ENCODE measurements at regions not wholly inside any gene's neighbourhood (a gene's known extent, or its start where the extent isn't known, plus 50 kb on each side); places are given as distances from the start of the nearest gene placed in this dataset.
"Not testable (repeated sequence)": the region's sequence is repeated elsewhere in the genome, so short reads cannot be mapped to it uniquely, and the experiment has no call there.

- no peak for DNase-seq
- Histone ChIP-seq H3K36me3 (no peaks in the 10 kb centered on the region), H3K27me3 (no peaks in the 10 kb centered on the region), H3K9me3 (peaks cover 0 to 5% (median 0%) of the 10 kb centered on the region in 12 donors), H3K4me3 (no peak overlapping the region), H3K27ac (no peak overlapping the region), H3K4me1 (no peaks in the 10 kb centered on the region)
- no peak for TF ChIP-seq POLR2A (IDR thresholded peaks at IDR 0.05)
- no peak for TF ChIP-seq CTCF (IDR thresholded peaks at IDR 0.05)
- WGBS, 4 donors, result 52 to 71% (median 61%) methylated on average over 5 of the region's 5 CpGs
- intact Hi-C loops (cut with DNase I), result no loop called here
- ATAC-seq, result no peak
Observed at GRCh38 chr12:38120438-38120837, 196.1 kb upstream of the ALG10B start.

GRCh38 chr12:38123028-38123427 is 193.5 kb upstream of the ALG10B start:
- 63 to 76% (median 67%) methylated on average over 2 of the region's 2 CpGs for WGBS, 4 donors
- H3K4me1 ChIP-seq; DNase-seq; H3K27me3 ChIP-seq; H3K9me3 ChIP-seq; intact Hi-C loops (cut with DNase I); H3K27ac ChIP-seq; ATAC-seq; H3K4me3 ChIP-seq; H3K36me3 ChIP-seq: not testable (repeated sequence)

- 60 to 78% (median 64%) methylated on average over 8 of the region's 8 CpGs for WGBS, 4 donors
- no peak for TF ChIP-seq POLR2A (IDR thresholded peaks at IDR 0.05)
- no peak for TF ChIP-seq CTCF (IDR thresholded peaks at IDR 0.05)
- Histone ChIP-seq H3K9me3 (peaks cover 0 to 5% (median 0%) of the 10 kb centered on the region in 12 donors), H3K36me3 (no peaks in the 10 kb centered on the region), H3K27ac (no peak overlapping the region), H3K27me3 (no peaks in the 10 kb centered on the region), H3K4me3 (no peak overlapping the region), H3K4me1 (no peaks in the 10 kb centered on the region)
- DNase-seq, result no peak
- intact Hi-C loops (cut with DNase I), result no loop called here
- ATAC-seq, result no peak
Observed at GRCh38 chr12:38123566-38124246, 192.9 kb upstream of the ALG10B start.

- Histone ChIP-seq H3K27me3 (no peaks in the 10 kb centered on the region), H3K4me3 (no peak overlapping the region), H3K36me3 (no peaks in the 10 kb centered on the region), H3K4me1 (no peaks in the 10 kb centered on the region), H3K27ac (no peak overlapping the region), H3K9me3 (peaks cover 0 to 5% (median 0%) of the 10 kb centered on the region in 12 donors)
- ATAC-seq (no peak), DNase-seq (no peak)
- 21 to 49% (median 36%) methylated on average over 3 of the region's 3 CpGs for WGBS, 4 donors
- intact Hi-C loops (cut with DNase I), result no loop called here
- TF ChIP-seq CTCF (IDR thresholded peaks at IDR 0.05) (no peak), POLR2A (IDR thresholded peaks at IDR 0.05) (no peak)
Observed at GRCh38 chr12:38124247-38125012, 192.1 kb upstream of the ALG10B start.

Measured in heart left ventricle (tissue), 16 donors.